K562 (cell line): ENCODE measurements at regions not wholly inside any gene's neighbourhood (a gene's known extent, or its start where the extent isn't known, plus 50 kb on each side); places are given as distances from the start of the nearest gene placed in this dataset.

Source experiments
- ARID3A ChIP-seq: IDR thresholded peaks from 2 replicates; pipeline ENCODE4 v1.6.1; 2012; ENCODE audit warnings: low read depth, low read length, improper control_type of control experiment, borderline replicate concordance
- BCOR ChIP-seq: fragments of 450-650 bp; IDR thresholded peaks from 2 replicates; pipeline ENCODE4 v1.6.1; 2016
- CEBPG ChIP-seq, 3 experiments: fragments of 200-800 bp in 1 of 3; sonication (Bioruptor generic) in 1 of 3; sonication (generic) in 1 of 3; formaldehyde crosslinking in 1 of 3; IDR thresholded peaks in 2 of 3; conservative IDR thresholded peaks in 1 of 3; 2 replicates each; pipeline versions ENCODE4 v1.6.1 to v1.8.0; 2016 to 2022; ENCODE audit warnings: missing compliant biosample characterization in 2 of 3, missing genetic modification characterization in 2 of 3, mild to moderate bottlenecking in 1 of 3, missing genetic modification reagents in 1 of 3
- FOXP4 ChIP-seq: sonication (generic); formaldehyde crosslinking; IDR thresholded peaks from 2 replicates; pipeline ENCODE4 v1.8.0; 2022; ENCODE audit warnings: mild to moderate bottlenecking, missing genetic modification reagents, borderline replicate concordance
- POLR2A ChIP-seq: fragments of 450-650 bp; conservative IDR thresholded peaks from 2 replicates; pipeline ENCODE4 v1.6.1; 2016
- RBFOX2 ChIP-seq: fragments of 200-400 bp; formaldehyde crosslinking; IDR thresholded peaks from 2 replicates; pipeline ENCODE4 v1.6.1; 2017; ENCODE audit warnings: low read depth, mild to moderate bottlenecking, low read length, moderate library complexity
- XRCC5 ChIP-seq: fragments of 200-400 bp; formaldehyde crosslinking; IDR thresholded peaks from 2 replicates; pipeline ENCODE4 v1.6.1; 2017; ENCODE audit warnings: low read depth, mild to moderate bottlenecking, low read length
- TF ChIP-seq, protein P1 (sequence below), 3 experiments: IDR thresholded peaks in 2 of 3; conservative IDR thresholded peaks in 1 of 3; 2 replicates each; pipeline ENCODE4 v1.5.1; 2011 to 2012; ENCODE audit warnings: low read length in 3 of 3, mild to moderate bottlenecking in 3 of 3, control low read depth in 2 of 3, improper control_type of control experiment in 1 of 3, inconsistent platforms in 1 of 3, low read depth in 1 of 3, mixed read lengths in 1 of 3, moderate library complexity in 1 of 3; ENCODE audit not compliant: insufficient read depth in 2 of 3

DNA sequence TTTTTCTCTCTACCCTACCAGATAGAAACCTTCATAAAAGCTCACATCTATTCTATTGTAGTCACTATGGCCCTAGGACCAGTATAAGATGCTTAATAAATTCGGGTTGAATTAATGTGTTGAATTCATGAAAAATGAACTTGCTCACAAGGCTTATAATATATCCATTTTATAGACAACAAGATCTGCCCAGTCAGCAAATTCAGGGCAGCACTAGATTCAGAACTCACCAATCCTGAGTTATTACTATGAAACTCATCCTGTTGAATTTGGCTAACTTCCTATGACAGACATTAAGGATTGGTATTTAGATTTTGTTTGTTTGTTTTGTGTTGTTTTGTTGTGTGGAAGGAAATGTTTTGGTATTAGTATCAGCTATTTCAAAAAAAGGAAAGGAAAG is 143.6 kb upstream of the CCNG1 start:
- TF ChIP-seq ARID3A (no peak), CEBPG (CRISPR knock-in tag; IDR thresholded peaks at IDR 0.05) (no peak), CEBPG (tag; conservative IDR thresholded peaks at IDR 0.05 in 1 of 2, IDR thresholded peaks at IDR 0.05 in 1 of 2) (no peak), FOXP4 (CRISPR knock-in tag) (no peak), XRCC5 (no peak), POLR2A (no peak), BCOR (no peak), RBFOX2 (no peak)
- TF ChIP-seq, protein P1, sequence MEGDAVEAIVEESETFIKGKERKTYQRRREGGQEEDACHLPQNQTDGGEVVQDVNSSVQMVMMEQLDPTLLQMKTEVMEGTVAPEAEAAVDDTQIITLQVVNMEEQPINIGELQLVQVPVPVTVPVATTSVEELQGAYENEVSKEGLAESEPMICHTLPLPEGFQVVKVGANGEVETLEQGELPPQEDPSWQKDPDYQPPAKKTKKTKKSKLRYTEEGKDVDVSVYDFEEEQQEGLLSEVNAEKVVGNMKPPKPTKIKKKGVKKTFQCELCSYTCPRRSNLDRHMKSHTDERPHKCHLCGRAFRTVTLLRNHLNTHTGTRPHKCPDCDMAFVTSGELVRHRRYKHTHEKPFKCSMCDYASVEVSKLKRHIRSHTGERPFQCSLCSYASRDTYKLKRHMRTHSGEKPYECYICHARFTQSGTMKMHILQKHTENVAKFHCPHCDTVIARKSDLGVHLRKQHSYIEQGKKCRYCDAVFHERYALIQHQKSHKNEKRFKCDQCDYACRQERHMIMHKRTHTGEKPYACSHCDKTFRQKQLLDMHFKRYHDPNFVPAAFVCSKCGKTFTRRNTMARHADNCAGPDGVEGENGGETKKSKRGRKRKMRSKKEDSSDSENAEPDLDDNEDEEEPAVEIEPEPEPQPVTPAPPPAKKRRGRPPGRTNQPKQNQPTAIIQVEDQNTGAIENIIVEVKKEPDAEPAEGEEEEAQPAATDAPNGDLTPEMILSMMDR (IDR thresholded peaks at IDR 0.05 in 2 of 3, conservative IDR thresholded peaks at IDR 0.05 in 1 of 3; ENCODE audit: insufficient read depth in 2 of 3, low read depth in 1 of 3, low read length in 3 of 3) = no peak
